ENCODE measurements at regions not wholly inside any gene's neighbourhood (a gene's known extent, or its start where the extent isn't known, plus 50 kb on each side); places are given as distances from the start of the nearest gene placed in this dataset.
"Not testable (repeated sequence)": the region's sequence is repeated elsewhere in the genome, so short reads cannot be mapped to it uniquely, and the experiment has no call there.

DNA sequence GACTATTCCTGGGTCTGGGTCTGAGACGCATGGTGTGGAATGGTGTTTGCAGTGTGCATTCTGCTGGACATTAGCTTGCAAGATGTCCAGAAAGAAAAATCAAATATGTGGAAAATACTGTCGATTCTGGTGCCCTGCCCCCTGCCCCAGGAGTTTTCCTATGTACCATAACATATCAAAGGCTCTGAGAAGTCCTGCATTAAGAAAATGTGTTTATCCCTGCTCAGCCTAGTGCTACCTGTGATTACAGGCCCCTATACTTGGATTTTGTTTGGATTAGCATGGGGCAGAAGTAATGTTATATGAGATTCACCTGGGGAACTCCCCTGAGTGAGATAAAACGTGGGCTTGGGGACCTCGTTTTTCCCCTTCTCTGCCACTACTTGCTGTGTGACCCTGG is 325.0 kb downstream of the CBLN1 start:
- Mint-ChIP-seq H3K4me3 (ENCODE audit: unreplicated experiment) (no peak overlapping the region), H3K9me3 (ENCODE audit: unreplicated experiment) (peaks cover 18% of the 10 kb centered on the region), H3K36me3 (ENCODE audit: unreplicated experiment) (no peaks in the 10 kb centered on the region), H3K27ac (ENCODE audit: unreplicated experiment) (no peak overlapping the region), H3K27me3 (ENCODE audit: unreplicated experiment) (no peaks in the 10 kb centered on the region), H3K4me1 (ENCODE audit: unreplicated experiment) (no peaks in the 10 kb centered on the region)
- no peak for TF ChIP-seq CTCF (IDR thresholded peaks at IDR 0.05)
- DNase-seq (ENCODE audit: extremely low spot score, unreplicated experiment): no peak

GRCh38 chr16:48955837-48956236 is 325.8 kb downstream of the CBLN1 start:
- Mint-ChIP-seq H3K36me3 (ENCODE audit: unreplicated experiment) (no peaks in the 10 kb centered on the region), H3K4me3 (ENCODE audit: unreplicated experiment) (no peak overlapping the region), H3K27me3 (ENCODE audit: unreplicated experiment) (no peaks in the 10 kb centered on the region), H3K9me3 (ENCODE audit: unreplicated experiment) (peaks cover 11% of the 10 kb centered on the region), H3K4me1 (ENCODE audit: unreplicated experiment) (no peaks in the 10 kb centered on the region), H3K27ac (ENCODE audit: unreplicated experiment) (no peak overlapping the region)
- TF ChIP-seq CTCF (IDR thresholded peaks at IDR 0.05): no peak
- no peak for DNase-seq (ENCODE audit: extremely low spot score, unreplicated experiment)

DNA sequence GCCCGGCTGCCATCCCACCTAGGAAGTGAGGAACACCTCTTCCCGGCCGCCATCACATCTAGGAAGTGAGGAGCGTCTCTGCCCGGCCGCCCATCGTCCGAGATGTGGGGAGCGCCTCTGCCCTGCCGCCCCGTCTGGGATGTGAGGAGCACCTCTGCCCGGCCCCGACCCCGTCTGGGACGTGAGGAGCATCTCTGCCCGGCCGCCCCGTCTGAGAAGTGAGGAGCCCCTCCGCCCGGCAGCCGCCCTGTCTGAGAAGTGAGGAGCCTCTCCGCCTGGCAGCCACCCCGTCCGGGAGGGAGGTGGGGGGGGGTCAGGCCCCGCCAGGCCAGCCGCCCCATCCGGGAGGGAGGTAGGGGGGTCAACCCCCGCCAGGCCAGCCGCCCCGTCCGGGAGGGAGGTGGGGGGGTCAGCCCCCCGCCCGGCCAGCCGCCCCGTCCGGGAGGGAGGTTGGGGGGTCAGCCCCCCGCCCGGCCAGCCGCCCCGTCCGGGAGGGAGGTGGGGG is 330.0 kb downstream of the CBLN1 start:
- not testable (repeated sequence) for H3K4me3 Mint-ChIP-seq (ENCODE audit: unreplicated experiment); H3K4me1 Mint-ChIP-seq (ENCODE audit: unreplicated experiment); H3K36me3 Mint-ChIP-seq (ENCODE audit: unreplicated experiment); H3K27me3 Mint-ChIP-seq (ENCODE audit: unreplicated experiment); DNase-seq (ENCODE audit: extremely low spot score, unreplicated experiment); H3K27ac Mint-ChIP-seq (ENCODE audit: unreplicated experiment)
- H3K9me3 Mint-ChIP-seq (ENCODE audit: unreplicated experiment): peaks cover 28% of the 10 kb centered on the region

- Mint-ChIP-seq H3K27ac (ENCODE audit: unreplicated experiment) (no peak overlapping the region), H3K9me3 (ENCODE audit: unreplicated experiment) (peaks cover 30% of the 10 kb centered on the region), H3K4me1 (ENCODE audit: unreplicated experiment) (no peaks in the 10 kb centered on the region), H3K36me3 (ENCODE audit: unreplicated experiment) (no peaks in the 10 kb centered on the region), H3K27me3 (ENCODE audit: unreplicated experiment) (no peaks in the 10 kb centered on the region), H3K4me3 (ENCODE audit: unreplicated experiment) (no peak overlapping the region)
- TF ChIP-seq CTCF (IDR thresholded peaks at IDR 0.05): no peak
- no peak for DNase-seq (ENCODE audit: extremely low spot score, unreplicated experiment)
These were observed 331.5 kb downstream of the CBLN1 start for GRCh38 chr16:48950184-48950583.

- Mint-ChIP-seq H3K9me3 (ENCODE audit: unreplicated experiment) (peaks cover 30% of the 10 kb centered on the region), H3K4me3 (ENCODE audit: unreplicated experiment) (no peak overlapping the region), H3K27ac (ENCODE audit: unreplicated experiment) (no peak overlapping the region), H3K4me1 (ENCODE audit: unreplicated experiment) (no peaks in the 10 kb centered on the region), H3K27me3 (ENCODE audit: unreplicated experiment) (no peaks in the 10 kb centered on the region), H3K36me3 (ENCODE audit: unreplicated experiment) (no peaks in the 10 kb centered on the region)
- no peak for TF ChIP-seq CTCF (IDR thresholded peaks at IDR 0.05)
- DNase-seq (ENCODE audit: extremely low spot score, unreplicated experiment): no peak
These were observed 332.0 kb downstream of the CBLN1 start for GRCh38 chr16:48949636-48950035.

GRCh38 chr16:48948911-48949310 is 332.7 kb downstream of the CBLN1 start:
- DNase-seq (ENCODE audit: extremely low spot score, unreplicated experiment): no peak
- no peak overlapping the region for H3K27ac Mint-ChIP-seq (ENCODE audit: unreplicated experiment)
- TF ChIP-seq CTCF (IDR thresholded peaks at IDR 0.05): no peak
- no peaks in the 10 kb centered on the region for H3K4me1 Mint-ChIP-seq (ENCODE audit: unreplicated experiment)
- H3K27me3 Mint-ChIP-seq (ENCODE audit: unreplicated experiment): no peaks in the 10 kb centered on the region
- peaks cover 29% of the 10 kb centered on the region for H3K9me3 Mint-ChIP-seq (ENCODE audit: unreplicated experiment)
- no peak overlapping the region for H3K4me3 Mint-ChIP-seq (ENCODE audit: unreplicated experiment)
- H3K36me3 Mint-ChIP-seq (ENCODE audit: unreplicated experiment): no peaks in the 10 kb centered on the region

All from osteocyte (in vitro differentiated cells).